GM12872 (cell line): ENCODE measurements at regions not wholly inside any gene's neighbourhood (a gene's known extent, or its start where the extent isn't known, plus 50 kb on each side); places are given as distances from the start of the nearest gene placed in this dataset.

Experiments
- CTCF ChIP-seq: IDR thresholded peaks from 3 replicates; pipeline ENCODE4 v1.5.1; 2011; ENCODE audit warnings: low read depth, mild to moderate bottlenecking, low read length, moderate library complexity; ENCODE audit not compliant: insufficient read depth

DNA sequence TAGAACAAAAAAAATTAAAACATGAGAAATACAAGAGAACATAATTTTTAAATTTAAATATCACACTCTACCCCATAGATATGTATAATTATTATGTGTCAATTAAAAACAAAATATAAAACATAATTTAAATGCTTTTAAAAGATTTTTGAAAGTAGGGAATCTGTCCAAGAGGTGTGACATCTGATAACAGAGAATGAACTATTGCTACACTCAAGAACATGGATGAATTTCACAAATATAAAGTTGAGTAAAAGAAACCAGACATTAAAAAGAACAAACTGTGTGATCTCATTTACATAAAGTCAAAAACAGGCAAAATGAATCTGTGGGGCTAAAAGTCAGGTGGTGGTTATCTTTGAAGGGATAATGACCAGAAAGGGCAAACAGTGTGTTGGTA, 106.5 kb upstream of the COL21A1 start:
- no peak for TF ChIP-seq CTCF

DNA sequence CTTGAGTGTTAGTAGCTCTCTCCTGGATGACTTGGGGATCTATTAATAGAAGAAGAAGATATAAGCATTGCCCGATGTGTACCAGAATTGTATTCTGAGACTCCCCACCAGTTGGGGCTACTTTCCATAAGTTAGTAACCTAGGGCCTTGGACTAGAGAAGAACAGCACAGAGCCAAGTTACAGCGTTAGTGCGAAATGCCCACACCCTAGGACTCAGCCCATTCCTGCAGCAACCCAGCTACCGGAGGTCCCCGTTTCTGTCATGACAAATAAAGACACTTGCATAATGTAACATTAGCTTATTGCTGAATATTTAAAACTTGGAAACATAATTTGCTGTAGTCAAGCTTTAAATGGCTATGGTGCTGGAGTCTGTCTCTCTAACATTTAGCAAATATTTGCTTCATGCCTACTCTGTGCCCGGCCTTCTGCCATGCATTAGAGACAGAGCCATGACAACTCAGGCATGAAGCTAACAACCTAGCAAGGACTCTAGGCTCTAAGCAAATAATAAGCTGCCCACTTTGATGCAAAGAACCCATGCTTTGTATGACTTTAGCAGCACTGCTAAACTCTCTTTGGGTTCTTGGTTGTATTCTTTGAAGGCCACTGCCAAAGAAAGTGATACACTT, 103.4 kb upstream of the COL21A1 start:
- TF ChIP-seq CTCF = no peak

GRCh38 chr6:56349194-56349593, 101.8 kb upstream of the COL21A1 start:
- TF ChIP-seq CTCF = no peak

GRCh38 chr6:56348578-56348977, 101.2 kb upstream of the COL21A1 start:
- no peak for TF ChIP-seq CTCF

GRCh38 chr6:56347526-56347925, 100.1 kb upstream of the COL21A1 start:
- no peak for TF ChIP-seq CTCF

DNA sequence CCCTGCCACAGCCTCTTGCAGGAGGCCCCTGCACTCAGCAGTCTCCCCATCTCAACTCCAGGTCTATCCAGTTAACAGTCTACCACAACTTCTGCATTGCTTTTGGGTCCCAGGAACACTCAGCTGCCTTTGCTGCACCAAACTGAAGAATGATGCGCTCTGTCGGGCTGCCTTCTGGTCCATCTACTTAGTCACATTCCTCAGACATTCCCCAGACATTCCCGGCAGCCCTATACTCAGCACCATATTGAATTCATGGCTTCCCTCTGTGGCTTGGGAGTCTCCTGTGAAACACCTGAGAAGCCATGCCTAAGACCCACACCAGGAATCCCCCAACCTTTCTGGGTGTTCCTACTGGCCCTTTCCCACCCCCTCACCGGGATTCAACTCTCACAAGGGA, 99.6 kb upstream of the COL21A1 start:
- TF ChIP-seq CTCF = no peak

- no peak for TF ChIP-seq CTCF
These were observed 98.1 kb upstream of the COL21A1 start for GRCh38 chr6:56345376-56345995.

DNA sequence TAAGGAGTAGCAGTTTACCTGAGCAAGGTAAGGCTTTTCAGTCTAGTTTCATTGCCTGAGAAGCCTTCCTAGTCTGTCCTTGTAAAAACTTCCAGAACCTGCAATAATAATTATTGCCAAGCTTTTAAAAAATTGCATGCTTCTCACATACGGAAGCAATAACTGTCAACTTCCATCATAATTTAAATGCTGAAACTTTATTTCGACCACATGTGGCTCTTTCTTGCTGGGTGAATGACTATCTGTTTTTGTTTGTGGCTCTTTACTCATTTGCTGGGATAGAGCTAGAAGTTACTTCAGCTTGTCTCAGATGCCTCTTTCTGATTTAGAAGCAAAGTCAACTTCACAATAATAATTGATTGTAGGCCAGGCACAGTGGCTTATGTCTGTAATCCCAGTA, 95.9 kb upstream of the COL21A1 start:
- TF ChIP-seq CTCF = no peak
